SK-N-SH (cell line): ENCODE measurements at regions not wholly inside any gene's neighbourhood (a gene's known extent, or its start where the extent isn't known, plus 50 kb on each side); places are given as distances from the start of the nearest gene placed in this dataset.

Experiments used
- CTCF ChIA-PET: fragments of 300-600, 350-600 bp; formaldehyde crosslinking; extraction: SDS; loops from one replicate; lab custom pipeline; 2021; lab: Yijun Ruan, JAX
- POLR2A ChIA-PET: fragments of 350-600 bp; sonication (Branson Sonifier 250); formaldehyde crosslinking; extraction: SDS; loops from one replicate; lab custom pipeline; 2020; ENCODE audit warnings: antibody characterized with exemption, inconsistent platforms; lab: Yijun Ruan, JAX
- DNase-seq: peaks from one replicate; pipeline ENCODE4 v3.0.0; 2012
- H2AFZ ChIP-seq: fragments of 200-600 bp; sonication (generic); 2 replicates; pipeline ENCODE4 v1.8.1; 2016; ENCODE audit warnings: antibody characterized with exemption, mild to moderate bottlenecking, low read depth
- H3F3A ChIP-seq: fragments of 200-600 bp; sonication (generic); replicated peaks from 2 replicates; pipeline ENCODE3; 2016; ENCODE audit warnings: antibody characterized with exemption, mild to moderate bottlenecking; ENCODE audit not compliant: insufficient read depth
- H3K27ac ChIP-seq, 2 experiments: fragments of 200-500 bp in 1 of 2; fragments of 200-600 bp in 1 of 2; sonication (Bioruptor generic) in 1 of 2; sonication (generic), shearing (Covaris generic) in 1 of 2; 2 replicates each; pipeline versions ENCODE4 v1.5.1 to v1.6.1; 2014 to 2016; ENCODE audit warnings: low read depth in 2 of 2, inconsistent platforms in 1 of 2, low read length in 1 of 2, mild to moderate bottlenecking in 1 of 2, mixed read lengths in 1 of 2
- H3K27me3 ChIP-seq: fragments of 200-600 bp; sonication (generic), shearing (Covaris generic); 2 replicates; pipeline ENCODE4 v1.6.1; 2016; ENCODE audit warnings: mixed run types; ENCODE audit not compliant: insufficient read depth
- H3K36me3 ChIP-seq, 2 experiments: fragments of 200-500 bp in 1 of 2; fragments of 200-600 bp in 1 of 2; sonication (Bioruptor generic) in 1 of 2; sonication (generic) in 1 of 2; replicated peaks in 1 of 2; 2 replicates each; pipeline versions ENCODE3 to v1.5.1; 2014 to 2016; ENCODE audit warnings: low read length in 1 of 2, mild to moderate bottlenecking in 1 of 2; ENCODE audit not compliant: insufficient read depth in 2 of 2, control insufficient read depth in 1 of 2
- H3K4me1 ChIP-seq, 2 experiments: fragments of 200-500 bp in 1 of 2; fragments of 200-600 bp in 1 of 2; sonication (Bioruptor generic) in 1 of 2; sonication (generic), shearing (Covaris generic) in 1 of 2; 2 replicates each; pipeline versions ENCODE4 v1.5.1 to v1.6.1; 2014 to 2016; ENCODE audit warnings: low read depth in 1 of 2, low read length in 1 of 2, mixed run types in 1 of 2; ENCODE audit not compliant: insufficient read depth in 2 of 2, control insufficient read depth in 1 of 2
- H3K4me2 ChIP-seq: fragments of 200-600 bp; sonication (generic), shearing (Covaris generic); 2 replicates; pipeline ENCODE4 v1.6.1; 2017; ENCODE audit warnings: mixed run types
- H3K4me3 ChIP-seq, 2 experiments: fragments of 200-500 bp in 1 of 2; fragments of 200-600 bp in 1 of 2; sonication (Bioruptor generic) in 1 of 2; sonication (generic), shearing (Covaris generic) in 1 of 2; 2 replicates each; pipeline versions ENCODE4 v1.5.1 to v1.8.1; 2014 to 2016; ENCODE audit warnings: low read depth in 2 of 2, inconsistent platforms in 1 of 2, low read length in 1 of 2, mild to moderate bottlenecking in 1 of 2, mixed read lengths in 1 of 2, moderate library complexity in 1 of 2
- H3K79me2 ChIP-seq: fragments of 200-600 bp; sonication (generic); 2 replicates; pipeline ENCODE4 v1.8.1; 2017; ENCODE audit warnings: mild to moderate bottlenecking; ENCODE audit not compliant: insufficient read depth
- H3K9ac ChIP-seq: fragments of 200-600 bp; sonication (generic); 2 replicates; pipeline ENCODE4 v1.6.1; 2017; ENCODE audit warnings: mixed run types
- H3K9me2 ChIP-seq: fragments of 200-600 bp; sonication (generic); 2 replicates; pipeline ENCODE4 v1.6.1; 2017; ENCODE audit warnings: mixed run types
- H3K9me3 ChIP-seq: fragments of 200-600 bp; sonication (generic); 2 replicates; pipeline ENCODE4 v1.6.1; 2017; ENCODE audit warnings: mixed run types, mild to moderate bottlenecking, moderate library complexity
- H4K20me1 ChIP-seq: fragments of 200-600 bp; sonication (generic); 2 replicates; pipeline ENCODE4 v1.6.1; 2017; ENCODE audit warnings: mild to moderate bottlenecking, mixed run types; ENCODE audit not compliant: insufficient read depth
- EP300 ChIP-seq, 2 experiments: IDR thresholded peaks; 2 replicates each; pipeline versions ENCODE4 v1.4.0 to v1.6.1; 2012; ENCODE audit warnings: borderline replicate concordance in 1 of 2, low read depth in 1 of 2, low read length in 1 of 2
- EZH2phosphoT487 ChIP-seq: fragments of 200-600 bp; sonication (generic); IDR thresholded peaks from 2 replicates; pipeline ENCODE4 v1.6.1; 2017; ENCODE audit warnings: low read depth, mixed run types, mild to moderate bottlenecking, antibody characterized with exemption, moderate library complexity, borderline replicate concordance
- FOSL2 ChIP-seq: IDR thresholded peaks from 2 replicates; pipeline ENCODE4 v1.4.0; 2012; ENCODE audit warnings: low read depth, mild to moderate bottlenecking, moderate library complexity, borderline replicate concordance
- FOXJ3 ChIP-seq: sonication (generic); formaldehyde crosslinking; IDR thresholded peaks from 2 replicates; pipeline ENCODE4 v1.5.1; 2020; ENCODE audit warnings: mild to moderate bottlenecking, missing genetic modification reagents
- GABPA ChIP-seq: IDR thresholded peaks from 2 replicates; pipeline ENCODE4 v1.4.0; 2012; ENCODE audit warnings: low read depth, mild to moderate bottlenecking
- JUND ChIP-seq: IDR thresholded peaks from 2 replicates; pipeline ENCODE4 v1.4.0; 2012
- NFIC ChIP-seq: IDR thresholded peaks from 2 replicates; pipeline ENCODE4 v1.4.0; 2012; ENCODE audit warnings: borderline replicate concordance
- NRF1 ChIP-seq: IDR thresholded peaks from 2 replicates; pipeline ENCODE4 v1.6.1; 2012; ENCODE audit warnings: low read depth, mild to moderate bottlenecking, low read length
- POLR2AphosphoS5 ChIP-seq: IDR thresholded peaks from 2 replicates; pipeline ENCODE4 v1.6.1; 2012; ENCODE audit warnings: low read depth, low read length
- RFX5 ChIP-seq: IDR thresholded peaks from 2 replicates; pipeline ENCODE4 v1.6.1; 2012; ENCODE audit warnings: mild to moderate bottlenecking, improper control_type of control experiment, low read length
- SIN3A ChIP-seq: IDR thresholded peaks from 2 replicates; pipeline ENCODE4 v1.6.1; 2012; ENCODE audit warnings: low read depth, mild to moderate bottlenecking, low read length, moderate library complexity, borderline replicate concordance
- TAF1 ChIP-seq: IDR thresholded peaks from 2 replicates; pipeline ENCODE4 v1.6.1; 2012; ENCODE audit warnings: low read depth, mild to moderate bottlenecking, low read length, moderate library complexity, borderline replicate concordance
- TEAD4 ChIP-seq: IDR thresholded peaks from 2 replicates; pipeline ENCODE4 v1.4.0; 2012; ENCODE audit warnings: mild to moderate bottlenecking, borderline replicate concordance; ENCODE audit not compliant: insufficient read depth
- WGBS: methylation state at CpG from one replicate; pipeline ENCODE4 v1.1.6; 2017; ENCODE audit warnings: low lambda C conversion rate; 5-methylcytosine and 5-hydroxymethylcytosine counted together
- TF ChIP-seq, protein P1 (sequence below): IDR thresholded peaks from 2 replicates; pipeline ENCODE4 v1.6.1; 2012; ENCODE audit warnings: mild to moderate bottlenecking, low read depth, low read length, moderate library complexity
- TF ChIP-seq, protein P2 (sequence below): IDR thresholded peaks from 2 replicates; pipeline ENCODE4 v1.4.0; 2012; ENCODE audit warnings: low read depth
- TF ChIP-seq, protein P3 (sequence below): fragments of 200-600 bp; sonication (generic); IDR thresholded peaks from 2 replicates; pipeline ENCODE4 v1.6.1; 2017; ENCODE audit warnings: antibody characterized with exemption, mild to moderate bottlenecking, moderate library complexity
- TF ChIP-seq, protein P4 (sequence below): IDR thresholded peaks from 2 replicates; pipeline ENCODE4 v1.4.0; 2012; ENCODE audit warnings: low read depth, borderline replicate concordance
- TF ChIP-seq, protein P5 (sequence below): IDR thresholded peaks from 2 replicates; pipeline ENCODE4 v1.4.0; 2012; ENCODE audit warnings: low read depth, borderline replicate concordance

DNA sequence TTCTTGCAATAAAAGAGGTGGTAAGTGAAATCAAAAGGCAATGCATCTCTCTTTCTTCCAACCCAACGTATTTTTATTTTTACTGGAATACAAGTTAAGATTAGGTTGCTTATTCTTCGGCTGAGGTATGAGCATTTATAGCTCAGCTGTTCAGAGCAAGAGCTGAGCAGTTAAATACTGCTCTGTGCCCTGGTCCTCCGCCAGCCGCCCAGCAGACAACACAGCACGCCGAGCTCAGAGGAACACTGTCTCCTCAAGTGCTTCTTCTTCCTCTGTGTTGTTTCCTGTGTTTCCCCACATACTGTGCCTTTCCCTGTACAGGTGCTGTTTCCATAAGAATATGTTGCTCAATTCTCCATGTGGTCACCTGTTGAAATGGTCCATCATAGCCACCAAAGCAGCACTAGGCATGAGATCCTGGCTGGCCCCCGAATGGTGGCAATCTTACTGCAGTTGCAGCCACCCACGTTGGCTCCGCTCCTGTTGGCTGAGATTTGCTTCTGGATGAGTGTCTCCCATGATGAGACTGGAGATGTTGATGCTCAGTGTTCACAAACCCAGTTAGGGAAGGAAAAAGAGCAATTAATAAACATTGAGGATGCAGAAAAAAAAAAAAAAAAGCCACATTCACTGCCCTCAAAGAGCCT is 515.3 kb downstream of the GRIN2A start (continued):
- TF ChIP-seq, protein P1, sequence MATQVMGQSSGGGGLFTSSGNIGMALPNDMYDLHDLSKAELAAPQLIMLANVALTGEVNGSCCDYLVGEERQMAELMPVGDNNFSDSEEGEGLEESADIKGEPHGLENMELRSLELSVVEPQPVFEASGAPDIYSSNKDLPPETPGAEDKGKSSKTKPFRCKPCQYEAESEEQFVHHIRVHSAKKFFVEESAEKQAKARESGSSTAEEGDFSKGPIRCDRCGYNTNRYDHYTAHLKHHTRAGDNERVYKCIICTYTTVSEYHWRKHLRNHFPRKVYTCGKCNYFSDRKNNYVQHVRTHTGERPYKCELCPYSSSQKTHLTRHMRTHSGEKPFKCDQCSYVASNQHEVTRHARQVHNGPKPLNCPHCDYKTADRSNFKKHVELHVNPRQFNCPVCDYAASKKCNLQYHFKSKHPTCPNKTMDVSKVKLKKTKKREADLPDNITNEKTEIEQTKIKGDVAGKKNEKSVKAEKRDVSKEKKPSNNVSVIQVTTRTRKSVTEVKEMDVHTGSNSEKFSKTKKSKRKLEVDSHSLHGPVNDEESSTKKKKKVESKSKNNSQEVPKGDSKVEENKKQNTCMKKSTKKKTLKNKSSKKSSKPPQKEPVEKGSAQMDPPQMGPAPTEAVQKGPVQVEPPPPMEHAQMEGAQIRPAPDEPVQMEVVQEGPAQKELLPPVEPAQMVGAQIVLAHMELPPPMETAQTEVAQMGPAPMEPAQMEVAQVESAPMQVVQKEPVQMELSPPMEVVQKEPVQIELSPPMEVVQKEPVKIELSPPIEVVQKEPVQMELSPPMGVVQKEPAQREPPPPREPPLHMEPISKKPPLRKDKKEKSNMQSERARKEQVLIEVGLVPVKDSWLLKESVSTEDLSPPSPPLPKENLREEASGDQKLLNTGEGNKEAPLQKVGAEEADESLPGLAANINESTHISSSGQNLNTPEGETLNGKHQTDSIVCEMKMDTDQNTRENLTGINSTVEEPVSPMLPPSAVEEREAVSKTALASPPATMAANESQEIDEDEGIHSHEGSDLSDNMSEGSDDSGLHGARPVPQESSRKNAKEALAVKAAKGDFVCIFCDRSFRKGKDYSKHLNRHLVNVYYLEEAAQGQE: no peak
- TF ChIP-seq POLR2AphosphoS5 (no peak), FOSL2 (no peak)
- TF ChIP-seq, protein P2, sequence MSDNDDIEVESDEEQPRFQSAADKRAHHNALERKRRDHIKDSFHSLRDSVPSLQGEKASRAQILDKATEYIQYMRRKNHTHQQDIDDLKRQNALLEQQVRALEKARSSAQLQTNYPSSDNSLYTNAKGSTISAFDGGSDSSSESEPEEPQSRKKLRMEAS: no peak

DNA sequence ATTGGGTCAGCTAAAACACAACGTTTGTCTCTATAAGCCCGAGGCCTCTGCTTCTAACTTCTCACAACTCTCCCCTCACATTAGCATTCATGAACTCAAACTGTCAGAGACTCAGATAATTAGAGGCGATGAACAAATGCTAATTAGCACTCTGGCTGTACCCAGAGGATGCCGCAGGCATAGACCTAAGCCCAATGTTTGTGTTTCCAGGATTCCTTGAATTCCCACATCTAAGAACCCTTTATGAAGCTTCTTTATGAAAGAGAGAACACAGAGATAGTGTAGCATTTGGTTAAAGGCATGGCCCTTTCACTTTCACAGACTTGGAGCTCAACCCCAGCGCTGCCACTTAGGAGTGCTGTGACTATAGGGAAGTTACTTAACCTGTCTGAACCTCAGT is 512.2 kb downstream of the GRIN2A start:
- H3K27ac ChIP-seq: no peak overlapping the region
- ChIA-PET POLR2A (no interaction called here), CTCF (interaction anchor here (1.0 kb wide), 1 partner anchor 22 kb away, joined by 3 read pairs; no protein-coding TSS in a partner anchor)
- H3K9me3 ChIP-seq: no peaks in the 10 kb centered on the region
- H3K4me3 ChIP-seq: no peak overlapping the region
- WGBS: 23% methylated on average over 5 of the region's 5 CpGs
- DNase-seq: no peak
- no peak overlapping the region for H2AFZ ChIP-seq
- H3F3A ChIP-seq: no peaks in the 10 kb centered on the region
- H3K4me1 ChIP-seq: no peaks in the 10 kb centered on the region
- no peaks in the 10 kb centered on the region for H3K27me3 ChIP-seq
- no peaks in the 10 kb centered on the region for H3K9me2 ChIP-seq
- no peak overlapping the region for H3K9ac ChIP-seq
- no peak overlapping the region for H3K4me2 ChIP-seq
- H3K79me2 ChIP-seq: no peaks in the 10 kb centered on the region
- H4K20me1 ChIP-seq: no peaks in the 10 kb centered on the region
- H3K36me3 ChIP-seq: no peaks in the 10 kb centered on the region
- no peak for TF ChIP-seq EP300 (IDR thresholded peaks at IDR 0.05; ENCODE audit: borderline replicate concordance in 1 of 2, low read depth in 1 of 2, low read length in 1 of 2)
- no peak for TF ChIP-seq RFX5
- TF ChIP-seq JUND: no peak
- no peak for TF ChIP-seq EZH2phosphoT487
- TF ChIP-seq, protein P3, sequence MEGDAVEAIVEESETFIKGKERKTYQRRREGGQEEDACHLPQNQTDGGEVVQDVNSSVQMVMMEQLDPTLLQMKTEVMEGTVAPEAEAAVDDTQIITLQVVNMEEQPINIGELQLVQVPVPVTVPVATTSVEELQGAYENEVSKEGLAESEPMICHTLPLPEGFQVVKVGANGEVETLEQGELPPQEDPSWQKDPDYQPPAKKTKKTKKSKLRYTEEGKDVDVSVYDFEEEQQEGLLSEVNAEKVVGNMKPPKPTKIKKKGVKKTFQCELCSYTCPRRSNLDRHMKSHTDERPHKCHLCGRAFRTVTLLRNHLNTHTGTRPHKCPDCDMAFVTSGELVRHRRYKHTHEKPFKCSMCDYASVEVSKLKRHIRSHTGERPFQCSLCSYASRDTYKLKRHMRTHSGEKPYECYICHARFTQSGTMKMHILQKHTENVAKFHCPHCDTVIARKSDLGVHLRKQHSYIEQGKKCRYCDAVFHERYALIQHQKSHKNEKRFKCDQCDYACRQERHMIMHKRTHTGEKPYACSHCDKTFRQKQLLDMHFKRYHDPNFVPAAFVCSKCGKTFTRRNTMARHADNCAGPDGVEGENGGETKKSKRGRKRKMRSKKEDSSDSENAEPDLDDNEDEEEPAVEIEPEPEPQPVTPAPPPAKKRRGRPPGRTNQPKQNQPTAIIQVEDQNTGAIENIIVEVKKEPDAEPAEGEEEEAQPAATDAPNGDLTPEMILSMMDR: no peak
- TF ChIP-seq, protein P1: no peak
- TF ChIP-seq NFIC: no peak
- no peak for TF ChIP-seq POLR2AphosphoS5
- TF ChIP-seq FOXJ3: no peak
- TF ChIP-seq, protein P4, sequence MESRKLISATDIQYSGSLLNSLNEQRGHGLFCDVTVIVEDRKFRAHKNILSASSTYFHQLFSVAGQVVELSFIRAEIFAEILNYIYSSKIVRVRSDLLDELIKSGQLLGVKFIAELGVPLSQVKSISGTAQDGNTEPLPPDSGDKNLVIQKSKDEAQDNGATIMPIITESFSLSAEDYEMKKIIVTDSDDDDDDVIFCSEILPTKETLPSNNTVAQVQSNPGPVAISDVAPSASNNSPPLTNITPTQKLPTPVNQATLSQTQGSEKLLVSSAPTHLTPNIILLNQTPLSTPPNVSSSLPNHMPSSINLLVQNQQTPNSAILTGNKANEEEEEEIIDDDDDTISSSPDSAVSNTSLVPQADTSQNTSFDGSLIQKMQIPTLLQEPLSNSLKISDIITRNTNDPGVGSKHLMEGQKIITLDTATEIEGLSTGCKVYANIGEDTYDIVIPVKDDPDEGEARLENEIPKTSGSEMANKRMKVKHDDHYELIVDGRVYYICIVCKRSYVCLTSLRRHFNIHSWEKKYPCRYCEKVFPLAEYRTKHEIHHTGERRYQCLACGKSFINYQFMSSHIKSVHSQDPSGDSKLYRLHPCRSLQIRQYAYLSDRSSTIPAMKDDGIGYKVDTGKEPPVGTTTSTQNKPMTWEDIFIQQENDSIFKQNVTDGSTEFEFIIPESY: no peak
- TF ChIP-seq SIN3A: no peak
- TF ChIP-seq TAF1: no peak
- TF ChIP-seq FOSL2: no peak
- TF ChIP-seq GABPA: no peak
- no peak for TF ChIP-seq NRF1
- no peak for TF ChIP-seq TEAD4
- TF ChIP-seq, protein P5, sequence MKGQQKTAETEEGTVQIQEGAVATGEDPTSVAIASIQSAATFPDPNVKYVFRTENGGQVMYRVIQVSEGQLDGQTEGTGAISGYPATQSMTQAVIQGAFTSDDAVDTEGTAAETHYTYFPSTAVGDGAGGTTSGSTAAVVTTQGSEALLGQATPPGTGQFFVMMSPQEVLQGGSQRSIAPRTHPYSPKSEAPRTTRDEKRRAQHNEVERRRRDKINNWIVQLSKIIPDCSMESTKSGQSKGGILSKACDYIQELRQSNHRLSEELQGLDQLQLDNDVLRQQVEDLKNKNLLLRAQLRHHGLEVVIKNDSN: no peak
